ENCODE measurements at regions not wholly inside any gene's neighbourhood (a gene's known extent, or its start where the extent isn't known, plus 50 kb on each side); places are given as distances from the start of the nearest gene placed in this dataset.

DNA sequence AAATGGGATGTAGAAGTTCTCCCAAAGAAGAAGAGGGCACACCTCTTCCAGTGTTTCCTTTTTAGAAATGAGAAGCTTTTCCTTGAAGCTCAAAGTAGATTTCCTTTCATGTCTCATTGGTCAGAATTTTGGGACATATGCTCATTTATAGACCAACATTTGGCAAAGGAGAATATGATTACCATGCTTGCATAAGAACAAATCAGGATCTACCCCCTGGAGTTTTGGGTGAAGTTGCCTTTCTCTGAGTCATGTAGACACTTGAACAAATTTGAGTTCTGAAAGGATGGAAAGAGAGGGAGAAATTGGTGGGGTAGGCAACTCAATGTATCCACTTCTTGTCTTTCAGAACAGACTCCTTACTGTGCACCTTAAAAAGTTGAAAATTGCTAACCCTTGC, 409.0 kb downstream of the SLC4A3 start:
- TF ChIP-seq, protein P1, sequence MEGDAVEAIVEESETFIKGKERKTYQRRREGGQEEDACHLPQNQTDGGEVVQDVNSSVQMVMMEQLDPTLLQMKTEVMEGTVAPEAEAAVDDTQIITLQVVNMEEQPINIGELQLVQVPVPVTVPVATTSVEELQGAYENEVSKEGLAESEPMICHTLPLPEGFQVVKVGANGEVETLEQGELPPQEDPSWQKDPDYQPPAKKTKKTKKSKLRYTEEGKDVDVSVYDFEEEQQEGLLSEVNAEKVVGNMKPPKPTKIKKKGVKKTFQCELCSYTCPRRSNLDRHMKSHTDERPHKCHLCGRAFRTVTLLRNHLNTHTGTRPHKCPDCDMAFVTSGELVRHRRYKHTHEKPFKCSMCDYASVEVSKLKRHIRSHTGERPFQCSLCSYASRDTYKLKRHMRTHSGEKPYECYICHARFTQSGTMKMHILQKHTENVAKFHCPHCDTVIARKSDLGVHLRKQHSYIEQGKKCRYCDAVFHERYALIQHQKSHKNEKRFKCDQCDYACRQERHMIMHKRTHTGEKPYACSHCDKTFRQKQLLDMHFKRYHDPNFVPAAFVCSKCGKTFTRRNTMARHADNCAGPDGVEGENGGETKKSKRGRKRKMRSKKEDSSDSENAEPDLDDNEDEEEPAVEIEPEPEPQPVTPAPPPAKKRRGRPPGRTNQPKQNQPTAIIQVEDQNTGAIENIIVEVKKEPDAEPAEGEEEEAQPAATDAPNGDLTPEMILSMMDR (IDR thresholded peaks at IDR 0.05) = no peak
- TF ChIP-seq POLR2A (IDR thresholded peaks at IDR 0.05) = no peak
